ELF-1 (cell line): ENCODE measurements at regions not wholly inside any gene's neighbourhood (a gene's known extent, or its start where the extent isn't known, plus 50 kb on each side); places are given as distances from the start of the nearest gene placed in this dataset.
"Not testable (repeated sequence)": the region's sequence is repeated elsewhere in the genome, so short reads cannot be mapped to it uniquely, and the experiment has no call there.

ENCODE experiments used
- DNase-seq: peaks from one replicate; pipeline ENCODE4 v3.0.0-alpha.2; 2016; ENCODE audit warnings: low read depth, low spot score

DNA sequence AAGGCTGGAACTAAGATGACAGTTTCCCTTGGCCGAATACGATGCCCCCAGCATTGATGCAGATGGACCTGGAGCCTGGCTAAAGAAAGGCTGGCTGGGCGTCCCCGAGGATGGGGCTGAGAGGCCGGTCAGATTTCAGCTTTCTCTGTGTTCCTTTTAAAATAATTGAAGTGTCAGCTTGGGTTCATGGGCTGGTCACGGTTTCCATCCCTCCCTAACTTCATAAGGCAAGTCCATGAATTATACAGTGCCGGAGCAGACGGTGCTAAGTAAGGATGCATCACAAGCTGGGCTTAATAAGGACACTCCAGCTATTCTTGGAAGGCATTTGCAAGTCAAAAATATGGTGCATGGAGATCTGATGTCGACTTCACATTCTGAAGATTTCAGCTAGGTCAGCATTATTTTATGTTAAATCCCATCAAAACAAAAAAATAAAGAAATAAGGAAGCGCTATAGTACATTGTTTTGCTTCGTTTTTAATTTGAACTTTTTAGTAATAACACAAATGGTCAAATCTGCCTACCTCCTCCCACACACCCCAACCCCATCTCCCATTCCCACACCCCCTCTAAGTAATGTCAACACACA is 220.8 kb downstream of the RPLP1 start:
- DNase-seq = no peak

DNA sequence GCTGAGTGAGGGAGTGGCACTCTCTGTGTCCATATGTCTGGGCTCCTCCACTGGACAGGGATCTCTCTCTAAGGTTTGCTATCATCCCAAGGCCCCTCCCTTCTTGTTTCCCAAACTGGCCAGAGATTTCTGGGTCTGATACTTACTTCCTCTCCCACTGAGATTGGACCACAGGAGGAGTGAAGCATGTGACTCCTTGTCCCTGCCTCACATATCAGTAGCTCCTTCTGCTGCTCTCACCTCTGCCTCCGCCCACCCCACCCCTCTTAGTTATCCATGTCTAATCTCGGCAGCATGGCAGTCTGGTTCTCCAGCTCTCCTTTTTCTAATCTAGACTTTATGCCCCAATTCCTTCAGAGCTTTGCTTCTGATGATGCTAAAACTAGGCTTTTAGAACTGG is 223.1 kb downstream of the RPLP1 start:
- DNase-seq = no peak

DNA sequence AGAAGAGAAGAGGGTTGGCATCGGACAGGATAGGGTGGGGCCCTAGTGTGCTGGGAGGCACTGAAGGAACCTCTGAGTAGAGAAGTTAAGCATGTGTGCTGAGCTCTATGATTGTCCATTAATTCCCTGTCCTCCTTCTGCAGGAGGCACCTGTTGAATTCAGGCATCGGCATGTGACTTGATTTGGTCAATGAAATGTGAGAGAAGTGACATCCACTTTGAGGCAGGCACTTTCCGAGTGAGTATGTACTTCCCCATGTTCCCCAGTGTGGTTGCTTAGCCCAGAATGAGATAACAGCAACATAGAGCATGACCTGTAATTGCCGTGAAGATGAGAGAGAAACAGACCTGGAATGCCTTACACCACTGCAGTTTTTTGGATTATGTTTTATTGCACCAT is 224.8 kb downstream of the RPLP1 start:
- DNase-seq = no peak

DNA sequence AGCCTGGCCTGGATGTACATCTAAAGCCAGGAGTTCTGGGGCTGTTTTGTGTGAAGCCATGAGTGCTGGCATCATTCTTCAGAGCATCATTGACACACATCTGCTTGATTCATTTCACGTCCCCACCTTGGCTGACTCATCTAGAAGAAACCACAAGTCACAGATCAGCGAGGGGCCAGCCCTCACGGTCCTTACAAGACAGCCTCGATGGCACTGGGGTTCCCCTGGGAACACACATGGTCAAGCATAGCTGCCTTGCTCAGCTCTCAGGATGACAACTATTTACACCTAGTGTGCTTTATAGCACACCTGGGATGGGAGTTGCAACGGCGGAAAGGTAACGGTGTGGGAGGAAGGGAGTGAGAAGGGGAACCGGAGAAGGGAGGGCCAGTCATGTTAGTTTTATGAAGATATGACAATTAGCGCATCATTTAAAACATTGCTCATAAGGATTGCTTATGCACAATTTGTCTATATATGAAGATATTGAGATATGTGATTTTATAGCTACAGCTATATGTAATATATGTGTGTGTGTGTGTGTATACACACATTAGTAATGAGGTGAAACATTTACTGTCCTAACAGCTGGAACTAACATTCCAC is 227.1 kb downstream of the RPLP1 start:
- no peak for DNase-seq

DNA sequence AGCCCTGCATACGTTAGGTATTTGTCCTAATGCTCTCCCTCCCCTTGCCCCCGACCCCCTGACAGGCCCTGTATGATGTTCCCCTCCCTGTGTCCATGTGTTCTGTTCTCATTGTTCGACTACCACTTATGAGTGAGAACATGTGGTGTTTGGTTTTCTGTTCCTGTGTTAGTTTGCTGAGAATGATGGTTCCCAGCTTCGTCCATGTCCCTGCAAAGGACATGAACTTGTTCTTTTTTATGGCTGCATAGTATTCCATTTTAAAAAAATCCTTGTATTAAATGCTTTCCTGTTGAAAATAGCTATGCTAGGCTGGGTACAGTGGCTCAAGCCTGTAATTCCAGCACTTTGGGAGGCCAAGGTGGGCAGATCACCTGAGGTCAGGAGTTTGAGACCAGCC is 232.2 kb downstream of the RPLP1 start:
- not testable (repeated sequence) for DNase-seq

DNA sequence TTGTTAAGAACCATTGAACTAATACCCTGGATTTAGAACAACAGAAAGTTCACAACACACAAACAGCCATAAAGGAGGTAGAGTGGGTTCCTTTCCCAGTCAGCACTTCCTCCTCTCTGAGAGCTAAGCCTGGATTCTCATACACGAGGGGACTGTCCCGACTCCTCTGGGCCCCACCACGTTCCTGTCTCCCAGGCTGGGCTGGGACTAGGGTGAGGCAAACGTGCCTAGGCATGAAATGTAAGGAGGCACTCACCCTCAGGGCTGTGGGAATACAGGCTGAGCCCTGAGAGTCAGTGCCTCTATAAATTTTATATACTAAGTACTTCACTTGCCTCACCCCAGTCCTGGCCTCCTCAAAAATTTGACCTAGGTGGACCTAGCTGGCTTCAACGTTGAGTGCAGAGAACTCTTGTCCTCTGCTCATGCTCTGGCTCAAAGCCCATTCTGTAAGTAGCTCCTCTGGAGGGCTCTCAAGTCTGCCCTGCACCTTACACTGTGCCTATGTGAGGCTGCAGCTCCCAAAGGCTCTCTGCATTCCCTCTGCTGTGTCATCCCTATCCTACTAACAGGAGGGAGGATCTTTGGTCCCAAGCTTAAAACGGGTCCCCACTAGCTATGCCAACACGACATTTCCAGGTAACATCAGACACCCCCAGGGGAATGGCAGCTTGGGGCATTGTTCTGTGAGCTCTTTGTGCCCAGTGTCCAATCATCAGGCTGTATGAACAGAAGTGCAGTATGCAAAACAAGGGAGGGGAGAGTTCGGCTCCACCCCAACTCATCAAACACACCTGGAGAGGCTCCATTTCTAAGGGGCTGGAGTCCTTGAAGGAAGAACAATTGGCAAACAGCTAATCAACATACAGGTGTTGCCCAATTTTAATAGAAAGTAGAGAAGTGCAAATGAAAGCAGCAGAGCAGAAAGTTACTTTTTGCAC is 233.2 kb downstream of the RPLP1 start:
- no peak for DNase-seq

DNA sequence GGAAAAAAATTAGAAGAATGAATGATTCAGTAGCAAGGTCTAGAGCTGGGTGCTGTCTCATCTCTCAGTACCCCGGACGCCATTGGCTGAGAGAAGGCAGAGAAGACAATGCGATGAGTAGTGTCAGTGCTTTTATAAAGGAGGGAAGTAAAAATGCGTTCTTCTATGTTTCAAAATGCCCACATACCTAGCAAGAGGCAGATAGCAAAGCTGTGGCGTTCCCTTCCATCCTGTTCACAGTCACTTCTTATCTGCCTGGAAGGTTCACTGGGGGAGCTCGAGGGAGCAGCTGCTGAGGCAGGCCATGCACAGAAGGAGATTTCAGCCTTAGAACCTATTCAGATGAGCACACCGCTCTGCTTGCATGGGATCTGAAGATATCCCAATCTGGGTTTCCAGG is 234.0 kb downstream of the RPLP1 start:
- DNase-seq = no peak

DNA sequence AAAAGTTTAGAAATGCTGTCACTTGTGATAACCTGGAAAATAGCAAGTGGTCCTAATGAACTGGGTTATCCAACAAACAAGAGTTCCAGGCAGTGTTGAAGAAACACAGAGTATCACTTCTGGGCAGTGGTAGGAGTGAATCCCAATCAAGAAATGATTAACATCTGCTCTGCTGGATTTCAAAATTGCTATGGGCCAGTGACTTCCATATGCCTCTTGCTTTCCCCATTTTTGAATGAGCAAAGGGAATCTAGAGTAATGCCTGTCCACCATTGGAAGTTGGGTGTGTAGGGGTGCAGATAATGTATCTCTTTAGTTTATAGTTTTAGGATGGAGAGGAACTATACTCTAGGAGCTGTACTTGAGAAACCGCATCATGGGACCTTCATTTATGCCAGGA is 236.5 kb downstream of the RPLP1 start:
- no peak for DNase-seq

DNA sequence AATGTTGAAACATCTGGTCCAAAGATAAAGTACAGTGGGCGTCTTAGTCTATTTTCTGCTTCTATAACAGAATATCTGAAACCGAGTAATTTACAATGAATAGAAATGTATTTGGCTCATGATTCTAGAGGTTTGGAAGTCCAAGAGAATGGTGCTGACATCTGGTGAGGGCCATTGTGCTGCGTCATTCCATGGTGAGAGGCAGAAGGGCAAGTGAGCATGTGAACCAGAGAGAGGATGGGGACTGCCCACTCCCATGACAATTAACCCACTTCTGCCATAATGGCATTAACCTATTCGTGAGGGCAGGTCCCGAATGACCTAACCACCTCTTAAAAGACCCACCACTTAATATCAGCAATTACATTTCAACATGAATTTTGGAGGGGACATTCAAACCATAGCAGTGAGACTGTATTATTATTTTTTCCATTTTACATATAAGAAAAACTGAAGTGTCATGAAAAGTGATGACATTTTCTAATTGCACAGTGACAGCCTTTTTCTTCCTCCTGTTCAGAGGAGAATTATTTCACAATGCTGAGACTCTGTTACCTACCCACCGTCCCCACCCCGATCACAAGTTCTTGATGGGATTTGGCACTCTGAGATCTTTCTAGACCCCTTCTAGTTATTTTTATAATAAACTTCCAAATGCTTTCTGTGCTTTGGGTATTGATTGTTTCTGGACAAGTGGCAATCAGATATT is 238.8 kb downstream of the RPLP1 start:
- DNase-seq = no peak

DNA sequence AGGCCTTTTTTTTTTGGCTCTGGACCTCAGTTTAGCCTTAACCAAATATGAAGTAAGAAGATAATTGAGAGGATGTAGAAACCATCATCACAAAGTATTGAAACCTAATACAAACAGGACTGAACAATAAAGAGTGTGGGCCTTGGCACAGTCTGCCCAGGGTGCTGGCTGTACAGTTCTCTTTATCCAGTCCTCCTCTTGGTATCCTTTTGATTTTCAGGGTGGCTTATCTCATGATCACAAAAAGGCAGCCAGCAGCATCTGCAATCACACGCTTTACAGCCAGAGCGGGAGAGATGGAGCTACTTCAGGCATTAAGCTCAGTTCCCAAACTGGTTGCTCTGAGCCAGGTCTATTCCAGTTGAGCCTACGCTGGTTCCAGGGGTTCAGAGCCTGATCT is 239.7 kb downstream of the RPLP1 start:
- no peak for DNase-seq

DNA sequence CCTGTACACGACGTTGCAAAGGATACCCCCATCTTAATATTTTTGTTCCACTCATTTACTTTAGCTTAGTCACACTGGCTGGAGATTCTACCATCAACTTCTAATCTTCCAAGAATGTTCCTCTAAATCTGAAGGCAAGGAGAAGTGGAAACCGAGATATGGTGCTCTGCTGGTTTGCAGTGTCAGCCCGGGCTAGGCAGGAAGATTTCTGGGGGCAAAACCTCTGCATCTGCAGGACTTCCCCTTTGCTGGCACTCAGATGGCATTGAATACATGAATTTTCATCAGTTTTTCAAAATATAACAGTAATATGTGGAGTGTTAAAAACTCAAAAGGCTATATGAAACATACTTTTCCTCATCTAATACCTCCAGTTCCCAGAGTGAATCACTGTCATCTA is 240.4 kb downstream of the RPLP1 start:
- DNase-seq = no peak

DNA sequence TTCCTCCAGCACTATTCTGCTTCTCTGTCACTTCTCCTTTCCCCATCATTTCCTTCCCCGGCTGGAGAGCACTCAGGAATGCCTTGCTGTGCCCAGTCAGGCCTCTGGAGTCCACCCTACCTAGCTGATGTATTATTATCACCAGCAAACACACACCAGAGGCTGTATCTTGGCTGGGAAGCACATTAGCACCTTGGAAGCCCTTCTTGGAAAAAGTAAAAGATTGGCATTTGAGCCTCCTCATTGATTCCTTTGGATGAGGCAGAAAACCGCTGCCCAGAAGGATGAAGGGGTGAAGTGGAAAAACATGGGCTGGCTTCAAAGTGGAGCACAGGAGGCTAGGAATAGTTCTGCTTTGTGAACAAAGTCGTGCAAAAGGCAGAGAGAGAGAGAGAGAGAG is 244.3 kb downstream of the RPLP1 start:
- DNase-seq = no peak

DNA sequence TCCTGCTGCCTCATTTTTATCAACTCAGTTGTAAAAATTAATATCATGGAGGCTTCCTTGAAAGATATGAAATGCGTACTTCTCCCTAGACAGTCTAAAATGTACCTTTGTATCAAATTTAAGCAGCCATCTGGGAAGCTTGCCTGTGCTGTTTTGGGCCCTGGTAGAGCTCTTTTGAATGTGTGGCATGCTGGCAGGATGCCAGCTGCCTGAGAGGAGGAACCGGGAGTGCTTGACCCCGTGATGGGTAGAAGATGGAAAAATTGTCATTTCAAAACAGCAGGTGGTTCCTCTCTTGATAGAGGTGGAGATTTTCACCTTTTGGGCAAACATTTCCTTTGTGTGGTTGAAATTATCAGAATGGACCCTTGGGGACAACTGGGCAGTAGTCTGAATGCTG is 245.3 kb downstream of the RPLP1 start:
- DNase-seq = no peak

DNA sequence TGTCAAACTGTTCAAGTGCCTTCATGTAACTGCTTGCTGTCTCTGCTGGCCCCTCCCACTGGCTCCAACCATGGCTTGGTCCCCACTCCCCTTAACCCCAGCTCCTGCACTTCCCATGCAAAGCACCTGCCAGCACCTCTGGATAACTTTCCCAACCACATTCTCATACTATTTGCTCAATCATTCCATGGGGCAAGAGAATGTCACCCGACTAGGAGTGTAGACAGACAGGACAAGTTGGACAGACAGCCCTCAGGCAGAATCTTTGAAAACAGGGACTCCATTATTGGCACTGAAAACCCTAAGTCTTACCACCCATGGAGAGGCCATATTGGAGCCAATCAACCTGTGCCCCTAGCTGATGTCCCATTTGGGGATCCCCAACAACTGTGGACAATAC is 246.5 kb downstream of the RPLP1 start:
- no peak for DNase-seq

DNA sequence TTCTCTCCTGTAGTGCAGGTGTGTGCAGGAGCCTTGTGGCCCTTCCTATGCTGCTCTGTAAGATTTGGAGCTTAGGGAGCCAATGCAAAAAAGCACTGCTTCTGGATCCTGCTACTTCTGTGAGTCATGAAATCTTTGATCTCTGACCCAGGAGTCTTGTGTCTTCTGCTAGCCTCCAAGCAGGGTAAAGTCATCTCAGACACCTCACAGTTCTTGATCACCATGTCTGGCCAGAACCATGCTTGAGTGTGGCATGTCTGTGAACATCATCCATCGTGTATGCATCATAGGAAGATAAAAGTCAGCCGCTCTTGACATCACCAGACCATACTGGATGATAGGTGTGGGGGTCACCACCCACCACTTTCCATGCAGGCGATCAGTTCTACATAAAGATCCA is 247.8 kb downstream of the RPLP1 start:
- no peak for DNase-seq

DNA sequence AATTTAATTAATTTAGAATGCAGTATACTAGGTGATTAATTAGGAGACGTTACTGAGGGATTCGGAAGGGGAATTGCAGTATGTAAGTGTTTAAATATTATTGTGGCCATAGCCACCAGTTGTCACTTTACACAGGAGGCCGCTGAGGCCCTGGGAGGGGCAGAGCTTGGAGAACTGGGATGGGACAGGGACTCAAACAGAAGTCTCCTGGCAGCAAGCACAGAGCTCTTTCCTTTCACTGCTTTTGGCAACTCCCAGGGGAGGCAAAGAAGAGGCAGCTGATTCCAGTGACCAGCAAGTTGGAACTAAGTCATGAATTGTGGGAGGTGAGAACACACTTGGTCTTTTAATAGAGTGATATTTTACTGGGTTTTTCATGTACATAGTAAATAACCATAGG is 248.6 kb downstream of the RPLP1 start:
- DNase-seq = no peak

DNA sequence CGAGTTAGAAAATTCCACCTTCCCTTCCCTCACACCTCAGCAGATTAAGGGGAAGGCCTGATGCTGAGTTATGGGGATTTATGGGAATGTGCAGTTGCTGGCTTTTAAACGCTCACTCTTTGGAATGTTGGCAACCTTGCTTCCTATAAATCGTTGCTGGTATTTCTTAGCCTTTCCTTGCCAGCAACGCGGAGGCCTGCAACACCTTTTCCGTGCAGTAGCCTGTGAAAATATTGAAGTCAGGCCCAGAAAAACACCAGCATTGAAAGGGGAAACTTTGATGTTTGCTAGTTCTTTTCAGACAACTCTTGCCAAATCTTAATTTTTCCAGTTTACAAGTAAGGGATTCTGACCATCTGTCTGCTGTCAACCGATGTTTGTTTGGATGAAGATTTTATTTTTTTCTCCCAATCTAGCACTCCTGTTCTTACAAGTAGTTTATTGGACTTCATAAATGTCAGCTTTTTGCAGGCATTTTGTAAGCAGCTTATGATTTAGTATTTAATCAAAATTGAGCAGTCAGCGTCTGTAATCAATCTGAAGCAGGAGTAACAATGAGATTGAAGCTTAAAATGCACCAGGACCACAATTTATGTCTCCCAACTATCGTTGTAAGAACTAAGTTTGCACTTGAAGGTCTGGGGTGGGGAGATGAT is 251.0 kb downstream of the RPLP1 start:
- no peak for DNase-seq

DNA sequence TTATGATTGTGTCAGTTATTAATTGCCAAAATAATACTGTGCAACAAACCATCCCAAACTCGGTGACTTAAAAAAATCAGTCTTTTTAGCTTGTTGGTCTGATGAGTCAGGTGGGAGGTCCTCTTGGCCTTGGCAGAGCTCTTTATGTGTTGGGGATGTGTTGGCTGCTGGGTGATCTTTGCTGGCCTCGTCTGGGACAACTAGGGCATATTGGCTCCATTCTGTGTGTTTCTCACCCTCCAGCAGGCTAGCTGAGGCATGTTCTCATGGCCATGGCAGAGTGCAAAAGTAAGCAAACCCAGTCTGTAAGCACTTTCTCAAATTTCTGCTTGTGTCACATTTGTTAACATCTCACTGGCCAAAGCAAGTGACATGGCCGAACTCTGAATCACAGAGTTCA is 251.6 kb downstream of the RPLP1 start:
- no peak for DNase-seq

DNA sequence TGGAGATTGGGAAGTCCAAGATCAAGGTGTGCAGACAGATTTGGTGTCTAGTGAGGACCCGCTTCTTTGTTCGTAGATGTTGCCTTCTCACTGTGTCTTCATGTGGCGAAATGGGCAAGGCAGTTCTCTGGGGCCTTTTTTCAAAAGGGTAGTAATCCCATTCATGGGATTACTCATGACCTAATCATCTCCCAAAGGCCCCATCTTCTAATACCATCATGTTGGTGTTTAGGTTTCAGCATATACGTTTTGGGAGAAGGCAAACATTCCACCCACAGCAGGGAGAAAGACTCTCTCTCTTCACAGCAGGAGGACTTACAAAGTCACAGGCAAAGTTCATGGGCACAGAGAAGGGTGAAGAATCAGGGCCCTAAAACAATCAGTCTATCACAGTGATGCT is 252.1 kb downstream of the RPLP1 start:
- DNase-seq = no peak

DNA sequence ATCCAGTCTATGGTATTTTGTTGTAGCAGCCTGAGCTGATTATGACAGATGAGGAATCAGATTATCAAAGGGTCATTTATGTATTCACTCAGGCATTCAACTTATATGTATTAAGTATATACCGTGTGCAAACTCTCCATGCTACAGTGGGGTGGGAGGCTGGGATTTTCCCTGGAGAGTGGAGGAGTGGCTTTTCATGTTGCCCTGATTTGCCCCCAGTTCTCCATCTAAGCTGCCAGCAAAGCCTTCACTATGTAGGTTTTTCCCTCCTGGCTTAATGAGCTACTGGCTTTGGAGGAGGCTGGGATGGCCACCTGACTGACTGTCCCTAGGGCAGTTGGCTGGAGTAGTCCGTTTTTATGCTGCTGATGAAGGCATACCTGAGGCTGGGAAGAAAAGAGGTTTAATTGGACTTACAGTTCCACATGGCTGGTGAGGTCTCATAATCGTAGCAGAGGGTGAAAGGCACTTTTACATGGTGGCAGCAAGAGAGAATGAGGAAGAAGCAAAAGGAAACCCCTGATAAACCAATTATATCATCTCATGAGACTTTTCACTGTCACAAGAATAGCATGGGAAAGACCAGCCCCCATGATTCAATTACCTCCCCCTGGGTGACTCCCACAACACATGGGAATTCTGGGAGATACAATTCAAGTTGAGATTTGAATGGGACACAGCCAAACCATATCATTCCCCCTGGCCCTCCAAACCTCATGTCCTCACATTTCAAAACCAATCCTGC is 253.9 kb downstream of the RPLP1 start:
- DNase-seq = no peak

DNA sequence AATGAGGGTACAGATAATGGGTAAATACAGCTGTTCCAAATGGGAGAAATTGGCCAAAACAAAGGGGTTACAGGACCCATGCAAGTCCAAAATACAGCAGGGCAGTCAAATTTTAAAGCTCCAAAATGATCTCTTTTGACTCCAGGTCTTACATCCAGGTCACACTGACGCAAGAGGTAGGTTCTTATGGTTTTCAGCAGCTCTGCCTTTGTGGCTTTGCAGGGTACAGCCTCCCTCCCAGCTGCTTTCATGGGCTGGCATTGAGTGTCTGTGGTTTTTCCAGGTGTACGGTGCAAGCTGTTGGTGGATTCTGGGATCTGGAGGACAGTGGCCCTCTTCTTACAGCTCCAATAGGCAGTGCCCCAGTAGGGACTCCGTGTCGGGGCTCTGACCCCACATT is 254.6 kb downstream of the RPLP1 start:
- DNase-seq = not testable (repeated sequence)
